Prostate gland (tissue), 2 donors: ENCODE measurements at regions not wholly inside any gene's neighbourhood (a gene's known extent, or its start where the extent isn't known, plus 50 kb on each side); places are given as distances from the start of the nearest gene placed in this dataset.

Experiments
- POLR2A ChIP-seq: fragments of 450-650 bp; IDR thresholded peaks from one replicate; pipeline ENCODE4 v1.6.1; 2016; ENCODE audit warnings: antibody characterized with exemption, mild to moderate bottlenecking
- POLR2AphosphoS5 ChIP-seq: sonication (generic); formaldehyde crosslinking; IDR thresholded peaks from one replicate; pipeline ENCODE4 v1.6.1; 2017; ENCODE audit warnings: antibody characterized with exemption
- TF ChIP-seq, protein P1 (sequence below), 4 experiments: fragments of 200-600 bp in 2 of 4; fragments of 450-650 bp in 2 of 4; sonication (generic) in 2 of 4; IDR thresholded peaks; 1 replicate in 3 of 4; 2 replicates in 1 of 4; pipeline ENCODE4 v1.5.1; 2016 to 2019; ENCODE audit warnings: antibody characterized with exemption in 4 of 4, mild to moderate bottlenecking in 2 of 4, moderate library complexity in 2 of 4

DNA sequence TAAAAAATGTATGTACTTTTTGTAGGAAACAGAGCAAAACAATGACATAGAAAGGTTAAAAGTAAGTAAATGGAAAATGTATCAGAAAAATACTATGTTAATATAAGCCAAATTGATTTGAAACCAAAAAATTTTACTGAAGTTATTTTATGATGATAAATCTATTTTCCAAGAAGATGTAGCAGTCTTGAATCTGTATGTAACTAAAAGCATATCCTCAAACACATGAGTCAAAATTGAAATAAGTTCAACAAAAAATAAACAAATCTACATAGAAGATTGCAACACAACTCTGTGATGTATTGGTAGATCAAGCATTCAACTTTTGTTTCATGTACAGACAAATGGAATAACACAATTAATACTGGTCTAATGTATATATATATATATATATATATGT is 450.0 kb downstream of the SPRY1 start:
- TF ChIP-seq POLR2AphosphoS5 (no peak), POLR2A (no peak)
- TF ChIP-seq, protein P1, sequence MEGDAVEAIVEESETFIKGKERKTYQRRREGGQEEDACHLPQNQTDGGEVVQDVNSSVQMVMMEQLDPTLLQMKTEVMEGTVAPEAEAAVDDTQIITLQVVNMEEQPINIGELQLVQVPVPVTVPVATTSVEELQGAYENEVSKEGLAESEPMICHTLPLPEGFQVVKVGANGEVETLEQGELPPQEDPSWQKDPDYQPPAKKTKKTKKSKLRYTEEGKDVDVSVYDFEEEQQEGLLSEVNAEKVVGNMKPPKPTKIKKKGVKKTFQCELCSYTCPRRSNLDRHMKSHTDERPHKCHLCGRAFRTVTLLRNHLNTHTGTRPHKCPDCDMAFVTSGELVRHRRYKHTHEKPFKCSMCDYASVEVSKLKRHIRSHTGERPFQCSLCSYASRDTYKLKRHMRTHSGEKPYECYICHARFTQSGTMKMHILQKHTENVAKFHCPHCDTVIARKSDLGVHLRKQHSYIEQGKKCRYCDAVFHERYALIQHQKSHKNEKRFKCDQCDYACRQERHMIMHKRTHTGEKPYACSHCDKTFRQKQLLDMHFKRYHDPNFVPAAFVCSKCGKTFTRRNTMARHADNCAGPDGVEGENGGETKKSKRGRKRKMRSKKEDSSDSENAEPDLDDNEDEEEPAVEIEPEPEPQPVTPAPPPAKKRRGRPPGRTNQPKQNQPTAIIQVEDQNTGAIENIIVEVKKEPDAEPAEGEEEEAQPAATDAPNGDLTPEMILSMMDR (IDR thresholded peaks at IDR 0.05): no peak
